ENCODE measurements at regions not wholly inside any gene's neighbourhood (a gene's known extent, or its start where the extent isn't known, plus 50 kb on each side); places are given as distances from the start of the nearest gene placed in this dataset.
"Not testable (repeated sequence)": the region's sequence is repeated elsewhere in the genome, so short reads cannot be mapped to it uniquely, and the experiment has no call there.

GRCh38 chr7:131031099-131031868 is 296.4 kb upstream of the MKLN1 start:
- no peak for DNase-seq

DNA sequence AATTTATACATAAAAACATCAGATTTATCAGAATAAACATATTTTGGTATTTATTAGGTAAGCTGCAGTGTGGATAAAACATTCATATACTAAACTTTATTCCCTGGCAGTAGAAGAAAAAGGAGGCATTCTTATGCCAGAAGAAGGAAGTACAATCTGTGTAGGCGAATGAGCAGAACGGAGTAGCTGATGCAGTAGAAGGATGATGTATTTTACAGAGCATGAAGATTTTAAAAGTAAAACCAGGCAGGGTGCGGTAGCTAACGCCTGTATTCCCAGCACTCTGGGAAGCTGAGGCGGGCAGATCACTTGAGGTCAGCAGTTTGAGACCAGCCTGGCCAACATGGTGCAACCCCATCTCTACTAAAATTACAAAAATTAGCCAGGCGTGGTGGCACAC is 294.9 kb upstream of the MKLN1 start:
- DNase-seq = no peak

DNA sequence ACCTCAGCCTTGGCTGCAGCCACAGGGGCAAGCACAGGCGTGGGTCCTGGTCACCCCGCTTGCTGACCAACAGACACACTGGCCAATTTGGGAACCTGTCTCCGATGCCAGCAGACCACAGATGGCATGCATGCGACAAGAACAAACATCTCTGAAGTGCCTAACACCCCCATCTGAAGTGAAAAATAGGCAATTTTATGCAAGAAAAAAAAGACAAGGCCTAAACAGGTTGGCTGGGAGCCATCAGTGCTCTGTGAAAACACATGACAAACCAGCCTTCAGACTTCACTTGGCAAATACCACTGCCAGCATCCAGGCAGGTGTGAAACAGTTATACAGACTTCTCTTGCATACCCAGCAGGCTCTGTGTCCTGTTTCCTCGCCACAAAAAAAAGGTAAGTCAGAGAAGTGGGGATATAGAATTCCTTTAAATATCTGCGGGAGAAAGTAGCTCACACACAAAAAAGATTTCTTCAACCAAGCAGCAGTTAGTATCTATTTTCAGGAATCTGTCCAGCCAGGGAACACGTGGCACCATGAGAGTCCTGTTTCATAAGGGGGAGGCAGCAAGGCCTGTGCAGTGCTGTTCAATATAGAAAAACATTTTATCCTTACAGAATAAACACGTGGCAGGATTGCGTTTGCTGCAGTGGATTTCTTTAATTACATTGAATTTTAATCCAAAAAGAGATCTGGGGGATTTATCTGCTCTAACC is 293.4 kb upstream of the MKLN1 start:
- no peak for DNase-seq

DNA sequence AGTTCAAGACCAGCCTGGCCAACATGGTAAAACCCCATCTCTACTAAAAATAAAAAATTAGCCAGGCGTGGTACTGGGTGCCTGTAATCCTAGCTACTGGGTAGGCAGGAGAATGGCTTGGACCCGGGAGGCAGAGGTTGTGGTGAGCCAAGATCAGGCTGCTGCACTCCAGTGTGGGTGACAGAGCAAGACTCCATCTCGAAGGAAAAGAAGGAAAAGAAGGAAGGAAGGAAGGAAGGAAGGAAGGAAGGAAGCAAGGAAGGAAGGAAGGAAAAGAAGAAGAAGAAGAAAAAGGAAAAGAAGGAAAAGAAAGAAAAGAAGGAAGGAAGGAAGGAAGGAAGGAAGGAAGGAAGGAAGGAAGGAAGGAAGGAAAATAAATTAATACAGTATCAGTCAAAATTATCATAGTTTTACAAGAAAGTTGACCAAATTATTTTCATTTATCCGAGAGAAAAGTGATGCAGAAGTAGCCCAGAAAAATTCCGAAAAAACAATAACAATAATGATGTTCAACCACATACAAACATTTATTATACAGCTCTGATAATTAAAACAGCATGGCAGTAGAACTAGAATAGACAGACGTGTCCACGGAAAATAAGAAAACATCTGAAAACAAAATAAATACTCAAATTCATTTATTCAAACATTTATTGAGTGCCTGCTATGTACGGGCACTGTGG is 292.4 kb upstream of the MKLN1 start:
- DNase-seq = no peak

DNA sequence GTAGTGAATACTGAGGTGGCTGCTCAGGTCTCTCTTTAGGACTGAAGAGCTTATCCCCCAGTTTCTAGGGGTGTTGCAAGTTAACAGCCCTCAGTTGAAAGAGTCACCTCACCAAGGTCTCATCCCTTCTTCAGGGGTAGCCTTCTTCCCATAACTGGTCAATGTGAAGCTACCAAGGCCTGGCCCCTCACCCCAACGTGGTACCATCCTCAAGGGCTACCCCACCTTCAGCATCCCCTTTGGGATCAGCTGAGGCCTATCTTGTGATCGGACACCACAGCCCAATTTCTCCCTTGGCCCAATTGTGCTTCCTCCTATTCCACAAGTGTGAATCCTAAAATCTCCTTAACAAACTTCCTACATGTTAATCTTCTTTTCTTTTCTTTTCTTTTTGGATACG is 289.5 kb upstream of the MKLN1 start:
- DNase-seq = no peak

DNA sequence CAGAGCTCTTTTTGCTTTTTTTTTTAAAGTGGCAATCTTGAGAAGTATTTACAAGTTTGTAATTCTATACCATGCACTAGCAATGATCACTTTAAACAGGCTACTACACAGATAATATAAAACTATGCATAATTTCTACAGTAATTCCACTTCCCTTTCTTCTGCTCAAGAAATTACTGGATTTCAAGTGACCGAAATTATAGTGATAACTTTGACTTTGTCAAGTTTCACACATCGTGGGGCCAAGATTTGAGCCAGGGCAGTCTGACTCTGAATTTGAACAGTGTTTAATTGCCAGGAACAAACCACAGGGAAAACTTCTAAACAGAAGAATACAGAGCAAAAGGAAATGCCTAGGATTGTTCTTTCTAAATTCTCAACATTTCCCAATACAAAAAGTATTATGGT is 288.3 kb upstream of the MKLN1 start:
- DNase-seq = no peak

- no peak for DNase-seq
Observed at GRCh38 chr7:131039836-131040235, 287.8 kb upstream of the MKLN1 start.

GRCh38 chr7:131040467-131040932 is 287.2 kb upstream of the MKLN1 start:
- DNase-seq = no peak

- not testable (repeated sequence) for DNase-seq
Observed at GRCh38 chr7:131041012-131041695, 286.5 kb upstream of the MKLN1 start.

- DNase-seq = no peak
Observed at GRCh38 chr7:131042269-131043160, 285.2 kb upstream of the MKLN1 start.

DNA sequence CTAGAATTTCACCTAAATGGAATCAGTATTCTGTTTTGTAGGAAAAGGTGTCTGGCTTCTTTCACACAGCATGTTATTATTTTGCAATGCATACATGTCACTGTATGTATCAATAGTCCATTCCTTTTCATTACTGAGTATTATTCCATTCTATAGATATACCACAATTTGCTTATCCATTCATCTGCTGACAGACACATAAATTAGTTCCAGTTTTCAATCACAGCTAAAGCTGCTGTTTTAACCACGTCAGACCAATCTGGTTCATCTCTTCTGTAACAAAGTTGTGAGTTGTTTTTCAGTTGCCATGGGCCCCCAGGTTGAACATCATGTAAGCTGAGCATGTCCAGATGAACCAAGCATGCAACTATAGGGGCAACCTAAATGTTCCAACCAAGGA is 282.1 kb upstream of the MKLN1 start:
- DNase-seq = no peak

GRCh38 chr7:131046246-131046645 is 281.4 kb upstream of the MKLN1 start:
- DNase-seq = no peak

DNA sequence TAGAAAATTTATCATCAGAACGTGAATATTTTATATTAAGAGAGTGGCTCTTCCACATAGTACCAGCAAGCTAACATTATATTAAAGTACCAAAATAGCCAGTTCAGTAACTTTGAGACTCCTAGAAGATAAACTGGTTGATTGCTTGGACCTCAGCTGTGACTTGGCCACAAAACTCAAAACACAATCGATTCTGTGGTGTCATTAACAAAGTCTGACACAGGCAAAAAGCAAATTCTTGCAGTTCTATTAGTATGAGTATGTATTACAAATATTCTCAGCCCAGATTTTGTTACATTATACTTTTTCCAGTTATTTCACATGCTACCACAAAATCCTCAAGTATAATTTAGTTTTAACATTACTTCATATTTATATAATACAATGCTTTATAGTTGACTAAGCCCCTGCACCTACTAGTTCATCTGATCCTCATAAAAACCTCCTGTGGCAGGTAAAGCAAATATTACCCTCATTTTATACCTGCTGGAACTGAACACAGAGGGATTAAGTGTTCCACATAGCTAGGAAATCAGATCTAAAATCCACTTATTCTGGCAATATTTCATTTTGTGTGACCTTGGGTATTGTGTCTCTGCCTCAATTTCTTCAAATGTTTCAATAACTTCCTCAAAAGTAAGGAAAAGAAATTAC is 279.9 kb upstream of the MKLN1 start:
- DNase-seq = no peak

DNA sequence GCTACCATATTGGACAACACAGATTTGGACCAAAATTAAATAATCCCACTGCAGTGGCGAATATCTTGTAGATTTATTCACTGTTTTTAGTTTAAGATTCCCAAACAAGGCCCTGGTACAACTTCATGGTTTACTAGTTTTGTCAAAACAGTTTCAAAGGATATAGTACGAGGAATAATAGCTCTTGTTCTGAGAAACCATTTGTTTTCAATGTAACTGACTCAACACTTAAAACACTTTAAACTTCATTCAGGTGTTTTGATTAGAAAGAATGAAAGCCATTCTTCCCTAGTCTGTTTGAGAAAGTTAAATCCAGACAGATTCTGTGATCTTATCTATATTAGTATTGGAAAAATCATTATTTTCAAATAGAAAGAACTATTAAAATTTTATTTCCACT is 276.4 kb upstream of the MKLN1 start:
- no peak for DNase-seq

GRCh38 chr7:131052285-131052904 is 275.3 kb upstream of the MKLN1 start:
- no peak for DNase-seq

DNA sequence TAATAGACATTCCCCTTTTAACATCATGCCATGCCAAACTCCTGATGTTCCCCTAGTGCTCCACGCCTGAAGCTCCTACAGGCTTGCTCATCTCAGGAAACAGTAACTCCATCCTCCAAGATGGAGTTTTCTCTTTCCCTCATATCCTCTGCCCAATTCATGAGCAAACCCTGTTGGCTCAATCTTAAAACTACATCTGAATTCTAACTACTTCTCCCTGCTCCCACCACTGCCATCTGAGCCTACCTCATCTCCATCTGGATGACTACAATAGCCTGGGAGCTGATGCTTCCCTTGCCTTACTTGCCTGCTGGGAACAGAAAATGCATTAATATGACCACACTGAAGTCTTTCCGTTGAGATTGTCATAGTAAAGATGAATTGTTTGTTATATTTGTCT is 271.7 kb upstream of the MKLN1 start:
- no peak for DNase-seq

GRCh38 chr7:131057015-131057793 is 270.5 kb upstream of the MKLN1 start:
- DNase-seq = no peak

GRCh38 chr7:131057794-131058070 is 269.9 kb upstream of the MKLN1 start:
- DNase-seq = no peak

DNA sequence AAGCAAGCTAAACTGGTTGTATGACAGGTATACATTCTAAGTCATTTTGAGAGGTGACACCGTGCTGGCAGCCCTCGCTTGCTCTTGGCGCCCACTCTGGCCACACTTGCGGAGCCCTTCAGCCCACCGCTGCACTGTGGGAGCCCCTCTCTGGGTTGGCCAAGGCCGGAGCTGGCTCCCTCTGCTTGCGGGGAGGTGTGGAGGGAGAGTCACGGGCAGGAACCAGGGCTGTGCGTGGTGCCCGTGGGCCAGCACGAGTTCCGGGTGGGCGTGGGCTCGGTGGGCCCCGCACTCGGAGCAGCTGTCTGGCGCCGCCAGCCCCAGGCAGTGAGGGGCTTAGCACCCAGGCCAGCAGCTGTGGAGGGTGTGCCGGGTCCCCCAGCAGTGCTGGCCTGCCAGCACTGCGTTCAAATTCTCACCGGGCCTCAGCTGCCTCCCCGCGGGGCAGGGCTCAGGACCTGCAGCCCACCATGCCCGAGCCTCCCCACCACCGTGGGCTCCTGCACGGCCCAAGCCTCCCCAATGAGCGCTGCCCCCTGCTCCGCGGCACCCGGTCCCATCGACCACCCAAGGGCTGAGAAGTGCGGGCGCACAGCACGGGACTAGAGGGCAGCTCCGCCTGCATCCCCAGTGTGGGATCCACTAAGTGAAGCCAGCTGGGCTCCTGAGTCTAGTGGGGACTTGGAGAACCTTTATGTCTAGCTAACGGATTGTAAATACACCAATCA is 269.0 kb upstream of the MKLN1 start:
- DNase-seq = not testable (repeated sequence)

GRCh38 chr7:131059401-131059800 is 268.3 kb upstream of the MKLN1 start:
- not testable (repeated sequence) for DNase-seq

Data from NK-92 treated with Interleukin-12 subunit alpha and Interleukin-12 subunit beta, amount 100 ng/mL, for 24 hours (cell line).